Esophagus squamous epithelium (tissue), 4 donors: ENCODE measurements at regions not wholly inside any gene's neighbourhood (a gene's known extent, or its start where the extent isn't known, plus 50 kb on each side); places are given as distances from the start of the nearest gene placed in this dataset.

Experiments
- POLR2A ChIP-seq, 4 donors: fragments of 450-650 bp; IDR thresholded peaks; one replicate each; pipeline ENCODE4 v1.6.1; 2017; ENCODE audit warnings: antibody characterized with exemption in 4 of 4, mild to moderate bottlenecking in 4 of 4, moderate library complexity in 3 of 4
- TF ChIP-seq, protein P1 (sequence below), 6 experiments: fragments of 450-650 bp in 4 of 6; fragments of 200-600 bp in 2 of 6; sonication (generic) in 2 of 6; IDR thresholded peaks; one replicate each; pipeline ENCODE4 v1.5.1; 2016 to 2019; ENCODE audit warnings: antibody characterized with exemption in 6 of 6, mild to moderate bottlenecking in 4 of 6, moderate library complexity in 4 of 6

DNA sequence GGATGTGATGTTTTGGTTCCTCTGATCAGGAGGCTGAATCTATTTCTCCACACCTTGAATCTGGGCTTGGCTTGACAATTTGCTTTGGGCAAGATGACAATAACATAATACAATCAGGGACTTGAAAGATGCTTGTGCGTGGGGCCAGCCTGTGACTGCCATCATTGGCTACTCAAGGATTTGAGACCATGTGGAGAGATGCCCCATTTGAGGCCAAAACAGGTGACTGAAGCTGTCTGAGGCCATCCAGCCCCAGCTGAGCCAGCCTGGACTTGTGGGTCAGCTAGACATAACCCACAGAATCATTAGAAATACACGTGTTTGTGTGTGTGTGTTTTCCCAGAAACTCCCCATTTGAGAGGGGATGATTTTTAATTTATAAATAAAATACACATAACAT lies 421.5 kb downstream of the PTPRU start:
- TF ChIP-seq, protein P1, sequence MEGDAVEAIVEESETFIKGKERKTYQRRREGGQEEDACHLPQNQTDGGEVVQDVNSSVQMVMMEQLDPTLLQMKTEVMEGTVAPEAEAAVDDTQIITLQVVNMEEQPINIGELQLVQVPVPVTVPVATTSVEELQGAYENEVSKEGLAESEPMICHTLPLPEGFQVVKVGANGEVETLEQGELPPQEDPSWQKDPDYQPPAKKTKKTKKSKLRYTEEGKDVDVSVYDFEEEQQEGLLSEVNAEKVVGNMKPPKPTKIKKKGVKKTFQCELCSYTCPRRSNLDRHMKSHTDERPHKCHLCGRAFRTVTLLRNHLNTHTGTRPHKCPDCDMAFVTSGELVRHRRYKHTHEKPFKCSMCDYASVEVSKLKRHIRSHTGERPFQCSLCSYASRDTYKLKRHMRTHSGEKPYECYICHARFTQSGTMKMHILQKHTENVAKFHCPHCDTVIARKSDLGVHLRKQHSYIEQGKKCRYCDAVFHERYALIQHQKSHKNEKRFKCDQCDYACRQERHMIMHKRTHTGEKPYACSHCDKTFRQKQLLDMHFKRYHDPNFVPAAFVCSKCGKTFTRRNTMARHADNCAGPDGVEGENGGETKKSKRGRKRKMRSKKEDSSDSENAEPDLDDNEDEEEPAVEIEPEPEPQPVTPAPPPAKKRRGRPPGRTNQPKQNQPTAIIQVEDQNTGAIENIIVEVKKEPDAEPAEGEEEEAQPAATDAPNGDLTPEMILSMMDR (IDR thresholded peaks at IDR 0.05): no peak
- no peak for TF ChIP-seq POLR2A (IDR thresholded peaks at IDR 0.05)
